ENCODE measurements at regions not wholly inside any gene's neighbourhood (a gene's known extent, or its start where the extent isn't known, plus 50 kb on each side); places are given as distances from the start of the nearest gene placed in this dataset.
"Not testable (repeated sequence)": the region's sequence is repeated elsewhere in the genome, so short reads cannot be mapped to it uniquely, and the experiment has no call there.

- DNase-seq (ENCODE audit: missing footprints) (no peak), ATAC-seq (no peak)
- intact Hi-C loops (cut with DNase I), result no loop called here
Observed at GRCh38 chr1:222066539-222066938, 324.6 kb upstream of the DUSP10 start.

GRCh38 chr1:222065234-222065633, 323.3 kb upstream of the DUSP10 start:
- ATAC-seq, result no peak
- DNase-seq (ENCODE audit: missing footprints), result no peak
- intact Hi-C loops (cut with DNase I), result no loop called here

- ATAC-seq (no peak), DNase-seq (ENCODE audit: missing footprints) (no peak)
- intact Hi-C loops (cut with DNase I), result no loop called here
Observed at GRCh38 chr1:222064388-222065211, 322.7 kb upstream of the DUSP10 start.

- DNase-seq (ENCODE audit: missing footprints) (no peak), ATAC-seq (no peak)
- intact Hi-C loops (cut with DNase I), result no loop called here
Observed at GRCh38 chr1:222062640-222063039, 320.8 kb upstream of the DUSP10 start.

- DNase-seq (ENCODE audit: missing footprints) (no peak), ATAC-seq (no peak)
- intact Hi-C loops (cut with DNase I), result no loop called here
Observed at GRCh38 chr1:222061711-222062359, 319.9 kb upstream of the DUSP10 start.

- DNase-seq (ENCODE audit: missing footprints) (no peak), ATAC-seq (no peak)
- intact Hi-C loops (cut with DNase I), result no loop called here
Observed at GRCh38 chr1:222060210-222060916, 318.5 kb upstream of the DUSP10 start.

- intact Hi-C loops (cut with DNase I), result no loop called here
- no peak for ATAC-seq
- no peak for DNase-seq (ENCODE audit: missing footprints)
Observed at GRCh38 chr1:222058249-222058648, 316.4 kb upstream of the DUSP10 start.

GRCh38 chr1:222057162-222057561, 315.3 kb upstream of the DUSP10 start:
- no peak for DNase-seq (ENCODE audit: missing footprints)
- ATAC-seq, result no peak
- intact Hi-C loops (cut with DNase I), result no loop called here

- no peak for DNase-seq (ENCODE audit: missing footprints)
- ATAC-seq, result no peak
- intact Hi-C loops (cut with DNase I), result no loop called here
Observed at GRCh38 chr1:222054416-222054815, 312.5 kb upstream of the DUSP10 start.

- DNase-seq (ENCODE audit: missing footprints), result no peak
- intact Hi-C loops (cut with DNase I), result no loop called here
- ATAC-seq, result no peak
Observed at GRCh38 chr1:222053790-222054294, 312.0 kb upstream of the DUSP10 start.

- intact Hi-C loops (cut with DNase I); DNase-seq (ENCODE audit: missing footprints); ATAC-seq: not testable (repeated sequence)
Observed at GRCh38 chr1:222051311-222051710, 309.4 kb upstream of the DUSP10 start.

- intact Hi-C loops (cut with DNase I); DNase-seq (ENCODE audit: missing footprints); ATAC-seq: not testable (repeated sequence)
Observed at GRCh38 chr1:222049661-222050060, 307.8 kb upstream of the DUSP10 start.

GRCh38 chr1:222049176-222049575, 307.3 kb upstream of the DUSP10 start:
- ATAC-seq, result no peak
- DNase-seq (ENCODE audit: missing footprints), result no peak
- intact Hi-C loops (cut with DNase I), result no loop called here

- ATAC-seq, result no peak
- intact Hi-C loops (cut with DNase I), result no loop called here
- DNase-seq (ENCODE audit: missing footprints), result no peak
Observed at GRCh38 chr1:222048094-222048595, 306.3 kb upstream of the DUSP10 start.

GRCh38 chr1:222047366-222047765, 305.5 kb upstream of the DUSP10 start:
- intact Hi-C loops (cut with DNase I), result no loop called here
- ATAC-seq (no peak), DNase-seq (ENCODE audit: missing footprints) (no peak)

- ATAC-seq, result no peak
- DNase-seq (ENCODE audit: missing footprints), result no peak
- intact Hi-C loops (cut with DNase I), result no loop called here
Observed at GRCh38 chr1:222046684-222047263, 304.9 kb upstream of the DUSP10 start.

- ATAC-seq (no peak), DNase-seq (ENCODE audit: missing footprints) (no peak)
- intact Hi-C loops (cut with DNase I), result no loop called here
Observed at GRCh38 chr1:222045786-222046185, 303.9 kb upstream of the DUSP10 start.

GRCh38 chr1:222045236-222045635, 303.3 kb upstream of the DUSP10 start:
- intact Hi-C loops (cut with DNase I), result no loop called here
- DNase-seq (ENCODE audit: missing footprints), result no peak
- ATAC-seq, result no peak
